GM23338 (cell line): ENCODE measurements at regions not wholly inside any gene's neighbourhood (a gene's known extent, or its start where the extent isn't known, plus 50 kb on each side); places are given as distances from the start of the nearest gene placed in this dataset.

Experiments
- EZH2 ChIP-seq: fragments of 200-600 bp; sonication (generic); IDR thresholded peaks from one replicate; pipeline ENCODE4 v1.8.0; 2017; ENCODE audit warnings: antibody characterized with exemption, mild to moderate bottlenecking, low read depth; ENCODE audit not compliant: unreplicated experiment
- EZH2phosphoT487 ChIP-seq: fragments of 200-600 bp; sonication (generic); IDR thresholded peaks from one replicate; pipeline ENCODE4 v1.8.1; 2018; ENCODE audit warnings: antibody characterized with exemption; ENCODE audit not compliant: unreplicated experiment

DNA sequence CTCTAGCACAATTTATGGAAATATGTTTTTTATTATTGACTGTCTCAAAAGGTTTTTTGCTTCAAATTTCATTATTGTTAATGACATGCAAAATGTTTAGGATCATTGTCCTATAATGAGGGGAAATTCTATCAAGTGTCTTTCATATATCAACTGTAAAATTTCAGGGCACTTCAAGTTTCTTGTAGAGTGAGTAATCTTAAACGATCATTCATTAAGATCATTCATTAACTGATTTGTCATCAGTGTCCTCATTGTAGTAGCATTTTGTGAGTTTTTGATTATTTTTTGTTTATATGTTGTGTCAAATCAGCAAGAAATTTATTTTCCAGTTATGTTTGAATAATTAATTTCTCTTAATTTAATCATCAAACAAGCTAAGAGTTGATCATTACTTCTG is 111.8 kb upstream of the PRDX6 start:
- no peak for TF ChIP-seq EZH2phosphoT487
- TF ChIP-seq EZH2 = no peak
